H1 (cell line): ENCODE measurements at regions not wholly inside any gene's neighbourhood (a gene's known extent, or its start where the extent isn't known, plus 50 kb on each side); places are given as distances from the start of the nearest gene placed in this dataset.

Experiments
- CTCF ChIA-PET: fragments of 300-600 bp; sonication (Branson Sonifier 250); formaldehyde crosslinking; loops from one replicate; lab custom pipeline; 2021; ENCODE audit not compliant: partially characterized antibody; lab: Charles Lee
- POLR2A ChIA-PET: fragments of 300-600 bp; sonication (Branson Sonifier 250); formaldehyde crosslinking; loops from one replicate; lab custom pipeline; 2021; ENCODE audit warnings: inconsistent platforms; ENCODE audit not compliant: partially characterized antibody; lab: Charles Lee
- DNase-seq, 2 experiments: peaks; one replicate each; pipeline versions ENCODE4 v3.0.0 to v3.0.0-alpha.2; 2010 to 2022; ENCODE audit warnings: low spot score in 2 of 2, low read depth in 1 of 2, mixed read lengths in 1 of 2
- FAIRE-seq: peaks from 2 replicates; lab custom pipeline; 2011; peaks lifted over from hg19 to GRCh38; lab: Jason Lieb, UNC
- H2AFZ ChIP-seq: 2 replicates; pipeline ENCODE4 v1.8.1; 2012; ENCODE audit warnings: low read length, inconsistent platforms
- H2AK5ac ChIP-seq: 2 replicates; pipeline ENCODE4 v1.6.1; 2013; ENCODE audit warnings: low read depth, low read length
- H2BK120ac ChIP-seq: replicated peaks from 2 replicates; pipeline ENCODE3; 2013; ENCODE audit warnings: low read depth, low read length, inconsistent platforms
- H2BK12ac ChIP-seq: 2 replicates; pipeline ENCODE4 v1.6.1; 2013; ENCODE audit warnings: low read depth, low read length
- H2BK15ac ChIP-seq: 2 replicates; pipeline ENCODE4 v1.6.1; 2013; ENCODE audit warnings: low read length
- H2BK20ac ChIP-seq: 2 replicates; pipeline ENCODE4 v1.6.1; 2013; ENCODE audit warnings: low read length
- H2BK5ac ChIP-seq: 2 replicates; pipeline ENCODE4 v1.6.1; 2013; ENCODE audit warnings: low read depth, low read length
- H3K14ac ChIP-seq: 2 replicates; pipeline ENCODE4 v1.6.1; 2013; ENCODE audit warnings: inconsistent platforms; ENCODE audit not compliant: insufficient read length
- H3K18ac ChIP-seq: 2 replicates; pipeline ENCODE4 v1.6.1; 2013; ENCODE audit warnings: low read length; ENCODE audit errors: extremely low read depth
- H3K23ac ChIP-seq: 2 replicates; pipeline ENCODE4 v1.6.1; 2013; ENCODE audit warnings: inconsistent platforms; ENCODE audit not compliant: insufficient read length
- H3K23me2 ChIP-seq: 2 replicates; pipeline ENCODE4 v1.6.1; 2013; ENCODE audit warnings: low read depth, low read length
- H3K27ac ChIP-seq: 2 replicates; pipeline ENCODE4 v1.6.1; 2011; ENCODE audit warnings: low read depth, low read length, inconsistent platforms
- H3K27me3 ChIP-seq, 4 experiments: replicated peaks in 1 of 4; 1 replicate in 1 of 4; 2 replicates in 3 of 4; pipeline versions ENCODE4 v1.6.1 to v1.8.1; 2011 to 2013; ENCODE audit warnings: low read length in 3 of 4, mild to moderate bottlenecking in 3 of 4, inconsistent platforms in 2 of 4, mixed read lengths in 2 of 4, moderate library complexity in 1 of 4; ENCODE audit not compliant: control insufficient read depth in 3 of 4, insufficient read depth in 3 of 4; ENCODE audit errors: extremely low read depth in 1 of 4
- H3K36me3 ChIP-seq, 4 experiments: 2 replicates each; pipeline versions ENCODE4 v1.6.1 to v1.8.1; 2011 to 2013; ENCODE audit warnings: mild to moderate bottlenecking in 4 of 4, low read length in 3 of 4, moderate library complexity in 2 of 4, control low read depth in 1 of 4, inconsistent platforms in 1 of 4; ENCODE audit not compliant: insufficient read depth in 4 of 4, control insufficient read depth in 2 of 4
- H3K4ac ChIP-seq: replicated peaks from 2 replicates; pipeline ENCODE3; 2013; ENCODE audit warnings: low read length, low read depth, mixed read lengths, inconsistent platforms; ENCODE audit not compliant: insufficient read length
- H3K4me1 ChIP-seq, 4 experiments: replicated peaks in 1 of 4; 1 replicate in 1 of 4; 2 replicates in 3 of 4; pipeline versions ENCODE4 v1.6.1 to v1.8.1; 2011 to 2013; ENCODE audit warnings: low read length in 3 of 4, inconsistent platforms in 2 of 4, mixed read lengths in 1 of 4; ENCODE audit not compliant: insufficient read depth in 4 of 4, control insufficient read depth in 3 of 4
- H3K4me2 ChIP-seq, 2 experiments: 2 replicates each; pipeline versions ENCODE4 v1.6.1 to v1.8.1; 2011 to 2013; ENCODE audit warnings: low read depth in 2 of 2, low read length in 2 of 2, control low read depth in 1 of 2, inconsistent platforms in 1 of 2, mild to moderate bottlenecking in 1 of 2; ENCODE audit not compliant: insufficient read depth in 1 of 2
- H3K4me3 ChIP-seq, 4 experiments: fragments of 200-600, 300-600 bp in 1 of 4; sonication (generic), shearing (Covaris generic), sonication (Bioruptor Twin) in 1 of 4; 2 replicates each; pipeline versions ENCODE4 v1.5.1 to v1.8.1; 2011 to 2016; ENCODE audit warnings: low read length in 4 of 4, low read depth in 3 of 4, control low read depth in 2 of 4, inconsistent platforms in 2 of 4, mild to moderate bottlenecking in 2 of 4, mixed read lengths in 1 of 4, moderate library complexity in 1 of 4; ENCODE audit not compliant: insufficient read depth in 2 of 4; ENCODE audit errors: extremely low read depth in 1 of 4
- H3K56ac ChIP-seq: replicated peaks from 2 replicates; pipeline ENCODE3; 2013; ENCODE audit warnings: low read depth, mild to moderate bottlenecking, mixed read lengths, low read length, inconsistent platforms; ENCODE audit not compliant: insufficient read length
- H3K79me1 ChIP-seq: 2 replicates; pipeline ENCODE4 v1.6.1; 2013; ENCODE audit warnings: low read depth, low read length, control low read depth
- H3K79me2 ChIP-seq, 2 experiments: 2 replicates each; pipeline versions ENCODE4 v1.6.1 to v1.8.1; 2012 to 2013; ENCODE audit warnings: low read length in 2 of 2, mild to moderate bottlenecking in 2 of 2, inconsistent platforms in 1 of 2; ENCODE audit not compliant: insufficient read depth in 2 of 2, control insufficient read depth in 1 of 2
- H3K9ac ChIP-seq, 4 experiments: replicated peaks in 1 of 4; 1 replicate in 1 of 4; 2 replicates in 3 of 4; pipeline versions ENCODE4 v1.6.1 to v1.8.1; 2011 to 2013; ENCODE audit warnings: low read depth in 3 of 4, low read length in 3 of 4, control low read depth in 2 of 4, mild to moderate bottlenecking in 2 of 4, moderate library complexity in 2 of 4, inconsistent platforms in 1 of 4; ENCODE audit errors: extremely low read depth in 1 of 4
- H3K9me3 ChIP-seq, 2 experiments: 2 replicates each; pipeline versions ENCODE4 v1.6.1 to v1.8.1; 2012 to 2013; ENCODE audit warnings: mild to moderate bottlenecking in 2 of 2, moderate library complexity in 2 of 2, control low read depth in 1 of 2, inconsistent platforms in 1 of 2, low read depth in 1 of 2, low read length in 1 of 2, mixed read lengths in 1 of 2; ENCODE audit not compliant: insufficient read depth in 2 of 2
- H4K20me1 ChIP-seq, 2 experiments: replicated peaks in 1 of 2; 2 replicates each; pipeline versions ENCODE3 to v1.8.1; 2011 to 2013; ENCODE audit warnings: inconsistent platforms in 2 of 2, low read length in 2 of 2, mild to moderate bottlenecking in 1 of 2; ENCODE audit not compliant: insufficient read depth in 2 of 2, control insufficient read depth in 1 of 2
- H4K5ac ChIP-seq: 2 replicates; pipeline ENCODE4 v1.6.1; 2013; ENCODE audit warnings: low read length, low read depth, mixed read lengths, inconsistent platforms; ENCODE audit not compliant: insufficient read length
- H4K8ac ChIP-seq: 2 replicates; pipeline ENCODE4 v1.8.0; 2013; ENCODE audit warnings: mild to moderate bottlenecking, moderate library complexity, low read length, inconsistent platforms; ENCODE audit not compliant: insufficient read depth; ENCODE audit errors: extremely low read depth
- H4K91ac ChIP-seq: replicated peaks from 2 replicates; pipeline ENCODE3; 2013; ENCODE audit warnings: low read length, mixed read lengths, inconsistent platforms; ENCODE audit not compliant: insufficient read length
- CBX8 ChIP-seq: fragments of 300-800, 300-1000 bp; sonication (generic); IDR thresholded peaks from 2 replicates; pipeline ENCODE4 v1.7.1; 2016; ENCODE audit warnings: low read depth, low read length, borderline replicate concordance
- EP300 ChIP-seq, 2 experiments: IDR thresholded peaks; 1 replicate in 1 of 2; 2 replicates in 1 of 2; pipeline ENCODE4 v1.6.1; 2011 to 2012; ENCODE audit warnings: low read depth in 2 of 2, low read length in 2 of 2, mild to moderate bottlenecking in 2 of 2, borderline replicate concordance in 1 of 2, inconsistent platforms in 1 of 2, moderate library complexity in 1 of 2
- GTF2F1 ChIP-seq: IDR thresholded peaks from 2 replicates; pipeline ENCODE4 v1.6.1; 2012; ENCODE audit warnings: low read depth, low read length, improper control_type of control experiment, borderline replicate concordance
- NANOG ChIP-seq: IDR thresholded peaks from 2 replicates; pipeline ENCODE4 v1.6.1; 2011; ENCODE audit warnings: low read length, low read depth, mild to moderate bottlenecking, inconsistent platforms; ENCODE audit not compliant: insufficient read depth, poor library complexity, severe bottlenecking
- SAP30 ChIP-seq: fragments of 300-600 bp; sonication (generic); IDR thresholded peaks from 2 replicates; pipeline ENCODE4 v1.7.1; 2012; ENCODE audit warnings: low read length, moderate library complexity, mild to moderate bottlenecking, inconsistent platforms; ENCODE audit not compliant: insufficient read depth, insufficient replicate concordance
- SRF ChIP-seq: IDR thresholded peaks from 2 replicates; pipeline ENCODE4 v1.6.1; 2011; ENCODE audit warnings: mild to moderate bottlenecking, low read depth, low read length, moderate library complexity
- TAF7 ChIP-seq: optimal IDR thresholded peaks from 2 replicates; pipeline ENCODE3; 2011; ENCODE audit warnings: low read depth, mild to moderate bottlenecking, inconsistent platforms, low read length, moderate library complexity, borderline replicate concordance
- TEAD4 ChIP-seq: IDR thresholded peaks from 2 replicates; pipeline ENCODE4 v1.6.1; 2012; ENCODE audit warnings: low read depth, low read length, inconsistent platforms, mixed read lengths
- WGBS, 2 experiments: shearing (Covaris generic) in 1 of 2; methylation state at CpG; one replicate each; pipeline versions ENCODE4 v1.1.6 to v1.1.7; 2013 to 2015; ENCODE audit warnings: low lambda C conversion rate in 2 of 2, mixed read lengths in 2 of 2, inconsistent platforms in 1 of 2, low coverage in 1 of 2, missing lambda C conversion rate in 1 of 2; ENCODE audit not compliant: insufficient replicate concordance in 2 of 2, insufficient coverage in 1 of 2, insufficient read length in 1 of 2; ENCODE audit errors: extremely low coverage in 1 of 2, missing lambda C conversion rate in 1 of 2; 5-methylcytosine and 5-hydroxymethylcytosine counted together
- TF ChIP-seq, protein P1 (sequence below): IDR thresholded peaks from 2 replicates; pipeline ENCODE4 v1.6.1; 2012; ENCODE audit warnings: low read length, inconsistent platforms
- TF ChIP-seq, protein P2 (sequence below), 3 experiments: IDR thresholded peaks; 1 replicate in 2 of 3; 2 replicates in 1 of 3; pipeline versions ENCODE4 v1.5.1 to v1.6.1; 2011; ENCODE audit warnings: low read length in 3 of 3, mild to moderate bottlenecking in 3 of 3, inconsistent platforms in 2 of 3, low read depth in 1 of 3, moderate library complexity in 1 of 3; ENCODE audit not compliant: insufficient read depth in 1 of 3; ENCODE audit errors: control extremely low read depth in 1 of 3

DNA sequence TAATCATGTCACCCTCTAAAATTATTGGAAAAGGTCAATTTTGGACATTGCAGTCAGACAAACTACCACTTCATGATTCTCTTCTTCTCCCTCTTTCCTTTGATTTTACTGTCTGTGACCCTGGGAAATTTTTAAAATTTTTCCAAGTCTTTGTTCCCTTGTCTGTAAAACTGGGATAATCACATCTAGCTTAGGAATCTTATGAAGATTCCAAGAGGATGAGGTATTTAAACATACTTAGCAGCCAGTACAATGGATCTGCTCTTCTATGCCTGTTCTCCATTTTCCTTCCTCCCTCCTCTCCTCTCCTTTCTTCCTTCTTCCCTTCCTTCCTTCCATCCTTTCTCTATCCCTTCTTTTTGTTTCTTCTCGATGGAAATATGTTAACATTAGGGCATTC is 651.6 kb upstream of the MARCKS start:
- Histone ChIP-seq H3K4me1 (no peaks in the 10 kb centered on the region; a peak in 1 of 7 replicates), H2BK20ac (no peak overlapping the region), H2BK15ac (no peak overlapping the region), H3K4me2 (no peak overlapping the region), H3K23me2 (no peaks in the 10 kb centered on the region), H3K4me3 (no peak overlapping the region), H4K91ac (no peak overlapping the region), H3K27me3 (no peaks in the 10 kb centered on the region), H2BK12ac (no peak overlapping the region), H3K27ac (no peak overlapping the region), H3K9me3 (no peaks in the 10 kb centered on the region), H3K36me3 (no peaks in the 10 kb centered on the region), H4K8ac (no peak overlapping the region), H3K56ac (no peak overlapping the region), H4K20me1 (no peaks in the 10 kb centered on the region), H2BK5ac (no peak overlapping the region), H2AFZ (no peak overlapping the region), H3K14ac (no peak overlapping the region), H3K79me2 (no peaks in the 10 kb centered on the region), H4K5ac (no peak overlapping the region), H3K79me1 (no peaks in the 10 kb centered on the region), H2BK120ac (no peak overlapping the region), H3K9ac (no peak overlapping the region), H3K4ac (no peak overlapping the region), H3K18ac (no peak overlapping the region), H3K23ac (no peak overlapping the region), H2AK5ac (no peak overlapping the region)
- no peak for FAIRE-seq
- CTCF ChIA-PET = no interaction called here
- DNase-seq = no peak
- WGBS, 2 experiments = 77% methylated on average over 1 of the region's 1 CpG; no CpG with 5 or more reads in 1 of the 2 experiments
- POLR2A ChIA-PET = no interaction called here
- TF ChIP-seq, protein P1, sequence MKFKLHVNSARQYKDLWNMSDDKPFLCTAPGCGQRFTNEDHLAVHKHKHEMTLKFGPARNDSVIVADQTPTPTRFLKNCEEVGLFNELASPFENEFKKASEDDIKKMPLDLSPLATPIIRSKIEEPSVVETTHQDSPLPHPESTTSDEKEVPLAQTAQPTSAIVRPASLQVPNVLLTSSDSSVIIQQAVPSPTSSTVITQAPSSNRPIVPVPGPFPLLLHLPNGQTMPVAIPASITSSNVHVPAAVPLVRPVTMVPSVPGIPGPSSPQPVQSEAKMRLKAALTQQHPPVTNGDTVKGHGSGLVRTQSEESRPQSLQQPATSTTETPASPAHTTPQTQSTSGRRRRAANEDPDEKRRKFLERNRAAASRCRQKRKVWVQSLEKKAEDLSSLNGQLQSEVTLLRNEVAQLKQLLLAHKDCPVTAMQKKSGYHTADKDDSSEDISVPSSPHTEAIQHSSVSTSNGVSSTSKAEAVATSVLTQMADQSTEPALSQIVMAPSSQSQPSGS = no peak
- TF ChIP-seq TEAD4 (no peak), GTF2F1 (no peak), EP300 (IDR thresholded peaks at IDR 0.05; ENCODE audit: borderline replicate concordance in 1 of 2, low read depth in 2 of 2, low read length in 2 of 2) (no peak), NANOG (no peak), TAF7 (no peak), SAP30 (no peak), CBX8 (no peak), SRF (no peak)
- TF ChIP-seq, protein P2, sequence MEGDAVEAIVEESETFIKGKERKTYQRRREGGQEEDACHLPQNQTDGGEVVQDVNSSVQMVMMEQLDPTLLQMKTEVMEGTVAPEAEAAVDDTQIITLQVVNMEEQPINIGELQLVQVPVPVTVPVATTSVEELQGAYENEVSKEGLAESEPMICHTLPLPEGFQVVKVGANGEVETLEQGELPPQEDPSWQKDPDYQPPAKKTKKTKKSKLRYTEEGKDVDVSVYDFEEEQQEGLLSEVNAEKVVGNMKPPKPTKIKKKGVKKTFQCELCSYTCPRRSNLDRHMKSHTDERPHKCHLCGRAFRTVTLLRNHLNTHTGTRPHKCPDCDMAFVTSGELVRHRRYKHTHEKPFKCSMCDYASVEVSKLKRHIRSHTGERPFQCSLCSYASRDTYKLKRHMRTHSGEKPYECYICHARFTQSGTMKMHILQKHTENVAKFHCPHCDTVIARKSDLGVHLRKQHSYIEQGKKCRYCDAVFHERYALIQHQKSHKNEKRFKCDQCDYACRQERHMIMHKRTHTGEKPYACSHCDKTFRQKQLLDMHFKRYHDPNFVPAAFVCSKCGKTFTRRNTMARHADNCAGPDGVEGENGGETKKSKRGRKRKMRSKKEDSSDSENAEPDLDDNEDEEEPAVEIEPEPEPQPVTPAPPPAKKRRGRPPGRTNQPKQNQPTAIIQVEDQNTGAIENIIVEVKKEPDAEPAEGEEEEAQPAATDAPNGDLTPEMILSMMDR (IDR thresholded peaks at IDR 0.05; ENCODE audit: control extremely low read depth in 1 of 3, insufficient read depth in 1 of 3, low read depth in 1 of 3, low read length in 3 of 3) = no peak
